ENCODE measurements at regions not wholly inside any gene's neighbourhood (a gene's known extent, or its start where the extent isn't known, plus 50 kb on each side); places are given as distances from the start of the nearest gene placed in this dataset.
"Not testable (repeated sequence)": the region's sequence is repeated elsewhere in the genome, so short reads cannot be mapped to it uniquely, and the experiment has no call there.

DNA sequence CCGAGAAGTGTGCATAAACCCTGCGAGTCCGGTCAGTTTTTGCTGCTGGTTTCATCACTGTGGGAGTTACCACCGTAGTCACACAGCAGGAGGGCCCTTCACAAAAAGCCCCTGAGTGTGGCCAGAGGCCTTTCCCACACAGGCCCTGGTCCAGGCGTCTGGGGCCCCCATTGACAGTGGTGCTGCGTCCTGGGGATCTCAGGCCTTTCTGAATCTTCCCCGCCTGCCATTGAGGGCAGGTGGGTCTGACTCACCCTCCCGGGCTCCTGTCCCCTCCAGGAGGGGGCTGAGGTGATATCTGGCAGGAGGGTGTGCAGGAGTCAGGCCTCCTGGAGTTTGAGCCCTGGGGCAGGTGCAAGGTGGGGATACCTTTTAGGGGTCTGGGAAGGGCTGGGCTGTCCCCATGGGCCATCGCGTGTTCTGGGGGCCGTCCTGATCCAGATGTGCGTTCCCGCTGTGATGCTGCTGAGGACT lies 358.5 kb downstream of the TMEM121 start:
- H3K27ac ChIP-seq, result no peak overlapping the region
- peak in 1 of 2 donors; percentile 15 for DNase-seq
- TF ChIP-seq CTCF (IDR thresholded peaks at IDR 0.05), result no peak

GRCh38 chr14:105885561-105886320 lies 359.4 kb downstream of the TMEM121 start:
- no peak for TF ChIP-seq CTCF (IDR thresholded peaks at IDR 0.05)
- Histone ChIP-seq H3K27me3 (ENCODE audit: insufficient read depth in 3 of 3, low read length in 2 of 3) (no peaks in the 10 kb centered on the region), H3K4me3 (no peak overlapping the region), H3K27ac (no peak overlapping the region), H3K36me3 (ENCODE audit: insufficient read depth in 1 of 2, low read depth in 1 of 2) (no peaks in the 10 kb centered on the region), H3K9me3 (no peaks in the 10 kb centered on the region), H3K4me1 (no peaks in the 10 kb centered on the region)
- intact Hi-C loops (cut with DNase I), result no loop called here
- ATAC-seq (no peak), DNase-seq (peak; percentile 6 to 28)
- WGBS, 3 donors, result 80 to 85% (median 84%) methylated on average over 20 to 23 of the region's 23 CpGs

More for the DNA sequence above, 358.5 kb downstream of the TMEM121 start:
- H3K36me3 ChIP-seq (ENCODE audit: insufficient read depth in 1 of 2, low read depth in 1 of 2), result no peaks in the 10 kb centered on the region
- ATAC-seq, result no peak
- H3K4me3 ChIP-seq, result no peak overlapping the region
- H3K9me3 ChIP-seq, result no peaks in the 10 kb centered on the region
- H3K27me3 ChIP-seq (ENCODE audit: insufficient read depth in 3 of 3, low read length in 2 of 3), result no peaks in the 10 kb centered on the region
- WGBS, 3 donors, result 50 to 82% (median 79%) methylated on average over 13 of the region's 13 CpGs
- intact Hi-C loops (cut with DNase I), result no loop called here
- no peaks in the 10 kb centered on the region for H3K4me1 ChIP-seq

- H3K9me3 ChIP-seq; intact Hi-C loops (cut with DNase I); H3K4me3 ChIP-seq; ATAC-seq; H3K27ac ChIP-seq; H3K36me3 ChIP-seq (ENCODE audit: insufficient read depth in 1 of 2, low read depth in 1 of 2); H3K4me1 ChIP-seq; H3K27me3 ChIP-seq (ENCODE audit: insufficient read depth in 3 of 3, low read length in 2 of 3): not testable (repeated sequence)
- DNase-seq, result peak; percentile 2 to 13
- 69 to 86% (median 77%) methylated on average over 4 of the region's 4 CpGs for WGBS, 3 donors
Observed at GRCh38 chr14:105886791-105887191, 360.4 kb downstream of the TMEM121 start.

DNA sequence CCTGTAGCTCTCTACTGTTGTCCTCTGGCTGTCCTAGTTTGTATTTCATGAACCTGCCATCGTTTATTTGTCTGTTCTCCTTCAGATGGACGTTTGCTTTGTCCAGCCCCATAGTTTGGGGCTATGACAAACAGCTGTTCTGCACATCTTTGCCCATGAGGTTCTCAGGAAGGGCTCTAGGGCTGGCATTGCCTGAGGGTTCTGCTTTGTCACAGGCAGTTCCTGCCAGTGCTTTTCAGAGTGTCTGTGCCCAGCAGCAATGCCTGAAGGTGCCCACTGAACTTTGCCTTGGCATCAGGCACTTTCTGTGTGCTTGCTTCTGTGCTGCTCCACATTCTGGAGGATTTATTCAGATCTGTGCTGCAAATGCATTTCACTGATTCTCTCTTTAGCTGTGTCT lies 361.3 kb downstream of the TMEM121 start:
- Histone ChIP-seq H3K27me3 (ENCODE audit: insufficient read depth in 3 of 3, low read length in 2 of 3) (no peaks in the 10 kb centered on the region), H3K36me3 (ENCODE audit: insufficient read depth in 1 of 2, low read depth in 1 of 2) (no peaks in the 10 kb centered on the region), H3K4me3 (no peak overlapping the region), H3K9me3 (no peaks in the 10 kb centered on the region), H3K4me1 (no peaks in the 10 kb centered on the region), H3K27ac (no peak overlapping the region)
- no peak for TF ChIP-seq CTCF (IDR thresholded peaks at IDR 0.05)
- WGBS, 3 donors, result 6 to 16% (median 15%) methylated on average over 2 of the region's 2 CpGs
- DNase-seq (no peak), ATAC-seq (no peak)
- intact Hi-C loops (cut with DNase I), result no loop called here

DNA sequence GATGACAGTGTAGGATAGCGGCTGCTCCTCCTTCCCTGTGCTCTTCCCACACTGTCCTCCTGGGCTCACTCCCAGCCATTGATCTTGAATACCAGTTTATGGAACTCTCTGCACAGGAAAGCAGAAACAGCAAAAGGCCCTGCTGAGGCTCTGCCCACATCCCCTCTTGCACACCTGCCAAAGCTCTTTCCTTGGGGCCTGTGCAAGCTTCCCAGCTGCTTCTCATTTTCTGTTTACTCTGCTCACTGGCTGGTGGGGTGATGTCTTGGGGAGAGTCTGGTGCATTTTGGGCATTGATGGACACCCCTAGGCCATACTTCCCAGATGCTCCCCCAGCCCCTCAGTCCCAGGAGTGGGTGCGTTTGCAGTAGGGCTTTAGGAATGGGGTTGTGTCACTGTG lies 361.8 kb downstream of the TMEM121 start:
- ATAC-seq (no peak), DNase-seq (peak in 1 of 2 donors; percentile 5)
- Histone ChIP-seq H3K36me3 (ENCODE audit: insufficient read depth in 1 of 2, low read depth in 1 of 2) (no peaks in the 10 kb centered on the region), H3K9me3 (no peaks in the 10 kb centered on the region), H3K4me1 (no peaks in the 10 kb centered on the region), H3K27me3 (ENCODE audit: insufficient read depth in 3 of 3, low read length in 2 of 3) (no peaks in the 10 kb centered on the region), H3K27ac (no peak overlapping the region), H3K4me3 (no peak overlapping the region)
- no peak for TF ChIP-seq CTCF (IDR thresholded peaks at IDR 0.05)
- intact Hi-C loops (cut with DNase I), result no loop called here
- WGBS, 3 donors, result 80 to 90% (median 89%) methylated on average over 2 of the region's 2 CpGs
